VCaP (cell line): ENCODE measurements at regions not wholly inside any gene's neighbourhood (a gene's known extent, or its start where the extent isn't known, plus 50 kb on each side); places are given as distances from the start of the nearest gene placed in this dataset.

ENCODE experiments used
- H3K27ac ChIP-seq: fragments of 450-650 bp; 2 replicates; pipeline ENCODE4 v1.5.1; 2017
- TF ChIP-seq, protein P1 (sequence below): fragments of 450-650 bp; conservative IDR thresholded peaks from 2 replicates; pipeline ENCODE4 v1.5.1; 2017; ENCODE audit warnings: mild to moderate bottlenecking, moderate library complexity

DNA sequence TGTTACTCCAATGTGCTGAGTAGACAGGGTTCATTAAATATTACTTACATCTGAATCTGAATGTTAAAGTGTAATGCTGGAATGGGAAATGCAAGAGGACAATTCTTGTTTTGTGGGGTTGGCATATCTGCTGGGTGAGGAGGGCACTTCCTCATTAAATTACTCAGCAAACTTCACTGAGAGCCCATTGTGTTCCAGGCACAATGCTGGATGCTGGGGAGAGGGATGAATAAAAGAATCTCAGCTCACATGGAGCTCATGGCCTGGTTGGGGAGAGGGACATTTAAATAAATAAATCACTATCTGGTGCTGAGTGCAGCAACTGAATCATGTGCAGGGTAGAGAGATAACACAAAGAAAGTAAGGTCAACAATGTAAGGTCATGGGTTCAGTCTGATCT, 199.2 kb upstream of the CFAP20DC start:
- TF ChIP-seq, protein P1, sequence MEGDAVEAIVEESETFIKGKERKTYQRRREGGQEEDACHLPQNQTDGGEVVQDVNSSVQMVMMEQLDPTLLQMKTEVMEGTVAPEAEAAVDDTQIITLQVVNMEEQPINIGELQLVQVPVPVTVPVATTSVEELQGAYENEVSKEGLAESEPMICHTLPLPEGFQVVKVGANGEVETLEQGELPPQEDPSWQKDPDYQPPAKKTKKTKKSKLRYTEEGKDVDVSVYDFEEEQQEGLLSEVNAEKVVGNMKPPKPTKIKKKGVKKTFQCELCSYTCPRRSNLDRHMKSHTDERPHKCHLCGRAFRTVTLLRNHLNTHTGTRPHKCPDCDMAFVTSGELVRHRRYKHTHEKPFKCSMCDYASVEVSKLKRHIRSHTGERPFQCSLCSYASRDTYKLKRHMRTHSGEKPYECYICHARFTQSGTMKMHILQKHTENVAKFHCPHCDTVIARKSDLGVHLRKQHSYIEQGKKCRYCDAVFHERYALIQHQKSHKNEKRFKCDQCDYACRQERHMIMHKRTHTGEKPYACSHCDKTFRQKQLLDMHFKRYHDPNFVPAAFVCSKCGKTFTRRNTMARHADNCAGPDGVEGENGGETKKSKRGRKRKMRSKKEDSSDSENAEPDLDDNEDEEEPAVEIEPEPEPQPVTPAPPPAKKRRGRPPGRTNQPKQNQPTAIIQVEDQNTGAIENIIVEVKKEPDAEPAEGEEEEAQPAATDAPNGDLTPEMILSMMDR: no peak

DNA sequence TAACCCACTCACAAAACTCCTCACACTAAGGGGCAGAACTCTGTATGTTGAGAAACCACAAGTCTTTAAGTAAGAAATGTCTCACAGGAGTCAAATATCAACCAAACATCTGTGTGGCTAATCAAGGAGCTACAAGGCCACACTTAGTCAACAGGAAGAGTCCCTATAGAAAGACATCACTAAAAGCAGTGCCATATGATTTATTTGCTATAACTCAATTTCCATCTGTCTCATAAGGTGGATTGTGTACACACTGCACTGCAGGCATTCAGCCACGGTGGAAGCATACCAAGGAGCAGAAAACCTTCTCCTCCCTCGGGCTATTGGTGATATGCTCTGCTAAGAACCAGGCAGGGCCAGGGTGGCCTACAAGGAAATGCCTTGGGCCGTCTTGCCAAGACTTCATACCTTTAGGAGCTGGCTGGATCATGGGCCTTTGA, 197.6 kb upstream of the CFAP20DC start:
- TF ChIP-seq, protein P1: no peak
- H3K27ac ChIP-seq: peak overlapping the region; percentile 83

More for the DNA sequence above, 199.2 kb upstream of the CFAP20DC start:
- H3K27ac ChIP-seq: peak overlapping the region; percentile 83

DNA sequence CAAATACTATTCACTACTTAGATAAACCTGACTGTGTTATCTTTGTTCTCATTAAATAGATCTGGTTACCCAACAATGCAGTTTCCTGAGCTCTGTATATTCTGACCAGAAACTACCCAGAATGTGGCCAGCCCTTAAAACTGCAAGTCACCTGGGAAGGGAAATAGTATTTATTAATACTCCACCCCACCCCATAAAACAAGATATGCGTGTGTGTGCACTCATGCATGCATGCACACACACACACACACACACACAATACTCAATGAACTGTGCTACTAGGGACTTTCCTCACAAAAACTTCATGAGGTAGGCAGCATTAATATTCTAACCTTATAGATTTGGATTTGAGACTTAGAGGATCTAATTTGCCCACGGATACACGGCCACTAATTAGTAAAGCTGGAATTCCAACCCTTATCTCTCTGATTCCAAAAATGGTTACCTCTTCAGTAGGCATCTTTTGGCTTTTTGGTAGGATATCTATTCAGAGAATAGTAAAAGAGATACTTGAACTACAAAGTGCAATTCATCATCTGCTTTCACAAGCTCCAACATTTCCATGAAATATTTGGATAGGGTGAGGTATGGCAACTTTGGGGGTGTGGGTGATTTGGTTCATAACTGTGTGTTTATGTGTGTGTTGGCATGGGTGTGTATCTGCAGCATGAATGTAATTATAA, 197.0 kb upstream of the CFAP20DC start:
- TF ChIP-seq, protein P1: no peak
- H3K27ac ChIP-seq: peak overlapping the region; percentile 83

GRCh38 chr3:59245859-59246501, 196.2 kb upstream of the CFAP20DC start:
- peak overlapping the region; percentile 83 for H3K27ac ChIP-seq
- TF ChIP-seq, protein P1: no peak

- H3K27ac ChIP-seq: peak overlapping the region; percentile 83
- TF ChIP-seq, protein P1: no peak
Observed at GRCh38 chr3:59245300-59245858, 195.6 kb upstream of the CFAP20DC start.

DNA sequence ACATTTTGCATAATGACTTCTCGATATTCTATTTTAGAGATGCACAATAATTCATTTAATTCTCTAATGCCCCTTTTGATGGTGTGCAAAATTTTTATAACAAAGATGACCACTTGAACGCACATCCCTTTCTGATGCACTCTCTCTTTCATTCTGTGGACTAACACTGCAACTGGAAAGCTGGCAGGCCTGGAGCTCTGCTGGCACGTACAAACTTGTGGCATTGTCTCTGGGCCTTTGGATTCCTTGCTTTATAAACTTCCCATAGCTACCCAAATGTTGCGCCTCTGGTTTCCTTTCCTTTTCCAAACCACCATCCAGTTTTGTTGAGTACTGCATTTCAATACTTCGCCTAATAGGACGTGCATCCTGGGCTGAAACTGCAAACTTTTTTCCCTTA, 194.5 kb upstream of the CFAP20DC start:
- no peak overlapping the region for H3K27ac ChIP-seq
- TF ChIP-seq, protein P1: no peak

GRCh38 chr3:59243476-59243875, 193.7 kb upstream of the CFAP20DC start:
- no peak overlapping the region for H3K27ac ChIP-seq
- TF ChIP-seq, protein P1: no peak
